ENCODE measurements at regions not wholly inside any gene's neighbourhood (a gene's known extent, or its start where the extent isn't known, plus 50 kb on each side); places are given as distances from the start of the nearest gene placed in this dataset.
A peak's percentile ranks its signal among the peaks of the same experiment; 100 is the strongest.

- Histone ChIP-seq H3K4me1 (no peaks in the 10 kb centered on the region), H3K9me3 (peaks cover 0 to 4% (median 0%) of the 10 kb centered on the region in 3 donors), H3K27me3 (no peaks in the 10 kb centered on the region), H3K36me3 (no peaks in the 10 kb centered on the region), H3K4me3 (no peak overlapping the region), H3K27ac (no peak overlapping the region)
- intact Hi-C loops (cut with DNase I): no loop called here
- 93 to 97% methylated on average over 3 of the region's 3 CpGs for WGBS, 2 donors
- TF ChIP-seq CTCF (IDR thresholded peaks at IDR 0.05) (no peak), POLR2A (IDR thresholded peaks at IDR 0.05) (no peak)
- no peak for DNase-seq
Observed at GRCh38 chr3:152071315-152071714, 197.4 kb upstream of the MBNL1 start.

- Histone ChIP-seq H3K36me3 (no peaks in the 10 kb centered on the region), H3K4me3 (no peak overlapping the region), H3K9me3 (peaks cover 0 to 4% (median 0%) of the 10 kb centered on the region in 3 donors), H3K4me1 (no peaks in the 10 kb centered on the region), H3K27me3 (no peaks in the 10 kb centered on the region), H3K27ac (no peak overlapping the region)
- DNase-seq: no peak
- intact Hi-C loops (cut with DNase I): no loop called here
- TF ChIP-seq CTCF (IDR thresholded peaks at IDR 0.05): peak in 5 of 6 experiments; percentile 26 to 59 (median 33)
- TF ChIP-seq POLR2A (IDR thresholded peaks at IDR 0.05): no peak
- 46 to 57% methylated on average over 1 of the region's 1 CpG for WGBS, 2 donors
Observed at GRCh38 chr3:152071924-152072323, 196.8 kb upstream of the MBNL1 start.

- DNase-seq: no peak
- no peaks in the 10 kb centered on the region for H3K36me3 ChIP-seq
- 53 to 59% methylated on average over 6 of the region's 6 CpGs for WGBS, 2 donors
- intact Hi-C loops (cut with DNase I): no loop called here
- no peaks in the 10 kb centered on the region for H3K27me3 ChIP-seq
- H3K27ac ChIP-seq: no peak overlapping the region
- peaks cover 0 to 4% (median 0%) of the 10 kb centered on the region in 3 donors for H3K9me3 ChIP-seq
- H3K4me1 ChIP-seq: no peaks in the 10 kb centered on the region
- no peak overlapping the region for H3K4me3 ChIP-seq
- TF ChIP-seq CTCF (IDR thresholded peaks at IDR 0.05) (peak in 1 of 6 experiments; percentile 7), POLR2A (IDR thresholded peaks at IDR 0.05) (no peak)
Observed at GRCh38 chr3:152073267-152073666, 195.5 kb upstream of the MBNL1 start.

GRCh38 chr3:152076148-152076547, 192.6 kb upstream of the MBNL1 start:
- Histone ChIP-seq H3K9me3 (no peaks in the 10 kb centered on the region), H3K4me3 (no peak overlapping the region), H3K36me3 (no peaks in the 10 kb centered on the region), H3K27me3 (no peaks in the 10 kb centered on the region), H3K27ac (no peak overlapping the region), H3K4me1 (no peaks in the 10 kb centered on the region)
- TF ChIP-seq CTCF (IDR thresholded peaks at IDR 0.05) (no peak), POLR2A (IDR thresholded peaks at IDR 0.05) (no peak)
- intact Hi-C loops (cut with DNase I): no loop called here
- DNase-seq: no peak
- 64 to 78% methylated on average over 2 of the region's 2 CpGs for WGBS, 2 donors

- no peak for DNase-seq
- Histone ChIP-seq H3K27ac (no peak overlapping the region), H3K36me3 (no peaks in the 10 kb centered on the region), H3K9me3 (no peaks in the 10 kb centered on the region), H3K4me1 (no peaks in the 10 kb centered on the region), H3K27me3 (no peaks in the 10 kb centered on the region), H3K4me3 (no peak overlapping the region)
- 83 to 100% methylated on average over 1 to 2 of the region's 2 CpGs for WGBS, 2 donors
- intact Hi-C loops (cut with DNase I): no loop called here
- TF ChIP-seq CTCF (IDR thresholded peaks at IDR 0.05): no peak
- no peak for TF ChIP-seq POLR2A (IDR thresholded peaks at IDR 0.05)
Observed at GRCh38 chr3:152079980-152080379, 188.7 kb upstream of the MBNL1 start.

All from esophagus squamous epithelium (tissue), 5 donors.